Hematopoietic multipotent progenitor cell treated with erythropoietin and hydrocortisone succinate and interleukin-3 and kit ligand, for 6 days (in vitro differentiated cells): ENCODE measurements at regions not wholly inside any gene's neighbourhood (a gene's known extent, or its start where the extent isn't known, plus 50 kb on each side); places are given as distances from the start of the nearest gene placed in this dataset.

Experiments
- DNase-seq: peaks from one replicate; pipeline ENCODE4 v3.0.0-alpha.2; 2015

GRCh38 chr2:19776941-19777514 lies 124.8 kb downstream of the TTC32 start:
- no peak for DNase-seq

DNA sequence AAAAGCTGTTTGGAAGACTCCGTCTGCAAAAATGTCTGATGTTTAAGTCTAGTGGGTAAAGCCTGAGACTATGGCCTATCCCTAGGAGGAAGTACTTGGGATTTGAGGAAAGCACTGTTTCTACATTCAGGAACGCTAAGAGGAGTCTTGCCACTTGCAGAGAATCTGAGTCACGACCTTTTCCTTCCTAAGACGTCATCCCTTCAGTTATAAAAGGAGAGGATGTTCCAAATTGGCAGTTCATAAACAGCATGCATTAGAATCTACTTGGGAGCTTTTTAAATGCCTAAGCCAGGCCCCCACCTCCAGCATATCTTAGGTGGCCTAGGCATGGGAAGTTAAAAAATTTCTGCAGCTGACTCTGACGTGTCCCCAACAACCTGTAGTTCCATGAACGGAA lies 125.9 kb downstream of the TTC32 start:
- no peak for DNase-seq

DNA sequence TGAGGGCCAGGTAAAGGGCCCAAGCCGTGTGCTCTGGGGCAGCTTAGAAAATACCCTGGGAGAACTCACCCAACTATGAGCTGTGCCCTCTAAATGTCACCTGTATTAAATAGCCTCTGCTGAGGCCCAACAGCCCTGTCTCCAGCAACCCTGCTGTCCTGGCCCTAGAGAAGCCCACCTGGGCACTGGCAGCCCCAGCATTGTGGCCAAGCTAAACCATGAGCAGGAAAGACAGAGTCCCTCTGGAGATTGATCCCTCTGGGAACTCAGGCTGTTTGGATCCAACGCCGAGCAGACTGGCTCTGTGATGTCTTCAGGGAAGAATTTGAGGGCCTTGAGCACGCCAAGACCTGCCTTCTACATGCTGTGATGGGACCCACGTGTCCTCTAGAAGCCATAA lies 126.5 kb downstream of the TTC32 start:
- no peak for DNase-seq

- DNase-seq, result no peak
These were observed 127.0 kb downstream of the TTC32 start for GRCh38 chr2:19774805-19775176.

- no peak for DNase-seq
These were observed 128.8 kb downstream of the TTC32 start for GRCh38 chr2:19772981-19773380.

- peak; percentile 33 for DNase-seq
These were observed 132.3 kb downstream of the TTC32 start for GRCh38 chr2:19769513-19769912.

DNA sequence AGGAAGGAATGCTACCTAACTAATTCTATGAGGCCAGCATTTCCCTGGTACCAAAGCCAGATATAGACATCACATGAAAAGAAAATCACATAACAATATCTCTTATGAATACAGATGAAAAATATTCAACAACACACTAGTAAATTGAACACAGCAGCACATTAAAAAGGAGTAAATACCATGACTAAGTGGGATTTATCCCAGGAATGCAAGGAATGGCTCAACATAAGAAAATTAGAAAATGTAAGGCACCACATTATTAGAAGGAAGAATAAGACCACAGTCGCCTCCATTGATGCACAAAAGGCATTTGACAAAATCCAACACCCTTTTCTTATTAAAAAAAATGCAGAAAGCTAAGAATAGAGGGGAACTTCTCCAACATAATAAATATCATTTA lies 133.9 kb downstream of the TTC32 start:
- DNase-seq, result no peak

DNA sequence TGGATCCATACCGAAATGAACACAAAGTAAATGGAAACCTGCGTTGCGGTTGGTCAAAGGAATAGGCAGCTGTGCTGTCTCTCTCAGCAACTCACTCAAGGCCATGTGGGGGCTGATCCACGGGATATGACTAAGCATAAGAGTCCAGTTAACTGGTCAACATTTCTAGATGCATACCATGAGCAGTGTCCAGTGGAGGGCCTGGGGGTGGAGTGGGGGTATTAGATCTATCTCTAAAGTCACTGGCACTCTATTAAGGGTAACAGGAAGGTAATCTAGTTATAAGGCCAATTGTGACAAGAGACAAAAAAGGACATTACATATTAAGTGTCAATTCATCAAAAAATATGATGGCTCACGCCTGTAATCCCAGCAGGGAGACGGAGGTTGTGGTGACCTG lies 136.8 kb downstream of the TTC32 start:
- no peak for DNase-seq

GRCh38 chr2:19763731-19764130 lies 138.1 kb downstream of the TTC32 start:
- DNase-seq, result no peak

DNA sequence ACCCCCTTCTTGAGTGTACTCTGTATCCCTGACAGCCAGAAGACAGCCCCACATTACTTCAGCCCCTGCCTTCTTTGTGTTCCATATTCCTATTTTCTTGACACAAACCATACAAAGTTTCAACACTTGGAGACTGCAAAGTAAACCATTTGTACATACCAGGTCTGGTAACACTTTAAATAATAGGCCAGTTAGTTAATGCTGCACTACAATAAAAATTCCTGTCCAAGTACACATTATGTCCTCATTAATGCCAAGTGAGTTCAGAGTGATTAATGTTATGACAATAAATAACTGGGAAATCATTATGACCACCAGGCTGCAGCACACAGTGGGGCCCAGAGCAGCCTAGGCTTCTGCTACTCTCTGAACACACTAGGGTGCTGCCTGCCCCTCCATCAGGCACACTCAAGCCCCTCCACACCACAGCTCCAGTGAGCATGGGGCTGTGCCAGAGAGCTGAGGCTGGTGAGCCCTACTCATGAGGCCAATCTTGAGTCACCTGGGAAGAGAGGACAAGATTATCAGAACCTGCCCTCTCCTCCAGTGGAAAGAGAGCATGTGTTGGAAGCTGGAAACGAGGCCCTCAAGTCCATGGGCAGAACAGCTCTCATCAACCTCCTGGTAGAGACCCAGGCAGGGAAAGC lies 138.7 kb downstream of the TTC32 start:
- no peak for DNase-seq

DNA sequence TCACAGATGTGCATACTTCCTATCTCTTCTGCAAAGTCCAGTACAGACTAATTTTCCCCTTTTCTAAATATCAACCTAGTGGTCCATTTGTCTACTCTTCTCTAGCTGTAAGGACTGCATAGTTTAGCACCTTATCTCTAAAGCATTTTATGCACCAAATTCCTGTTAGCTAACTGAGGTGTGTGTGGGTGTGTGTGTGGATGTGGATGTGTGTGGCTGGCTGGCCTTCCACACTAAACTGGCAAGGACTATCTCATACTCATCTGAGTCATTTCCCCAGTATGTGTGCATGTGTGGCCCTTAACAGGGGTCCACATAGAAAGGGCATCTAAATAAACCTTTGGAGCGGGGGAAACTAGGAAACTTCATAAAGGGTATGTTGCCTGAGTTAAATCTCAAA lies 139.6 kb downstream of the TTC32 start:
- no peak for DNase-seq

- DNase-seq, result no peak
These were observed 141.9 kb downstream of the TTC32 start for GRCh38 chr2:19759880-19760279.

DNA sequence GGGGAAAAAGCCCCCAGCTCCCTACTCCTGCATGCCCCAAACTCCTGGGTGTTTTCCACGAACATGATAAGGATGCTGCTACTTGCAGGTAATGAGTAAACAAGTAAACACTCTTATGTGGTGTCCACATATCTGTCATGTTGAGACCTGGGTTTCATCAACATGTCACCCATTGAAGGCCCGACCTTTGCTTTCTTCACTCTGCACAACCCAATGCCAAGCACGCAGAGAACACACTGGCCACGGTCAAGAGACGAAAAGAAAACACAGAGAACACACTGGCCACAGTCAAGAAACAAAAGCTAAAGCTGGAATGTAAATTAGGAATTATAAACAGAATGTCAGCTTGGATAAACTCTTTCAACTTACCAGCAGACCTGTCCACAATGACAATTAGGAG lies 143.1 kb downstream of the TTC32 start:
- DNase-seq, result no peak

DNA sequence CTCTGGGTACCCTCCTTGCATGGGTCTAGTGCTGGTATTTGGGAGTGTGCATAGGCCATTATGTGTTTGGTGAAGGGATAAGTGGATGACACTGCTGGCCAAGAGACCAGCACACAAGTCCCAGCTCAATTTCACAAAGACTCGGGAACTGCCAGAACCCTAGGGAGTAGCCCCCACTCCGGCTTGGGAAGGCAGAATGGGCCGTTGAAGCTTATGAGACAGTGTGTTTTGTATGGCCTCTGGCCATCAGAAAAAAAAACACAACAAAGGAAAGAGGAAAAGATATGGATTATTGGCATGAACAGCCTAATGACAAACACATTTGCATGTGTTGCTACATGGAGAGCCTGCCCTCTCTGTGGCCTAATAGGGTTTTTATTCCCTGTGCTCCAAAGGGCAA lies 144.2 kb downstream of the TTC32 start:
- no peak for DNase-seq

DNA sequence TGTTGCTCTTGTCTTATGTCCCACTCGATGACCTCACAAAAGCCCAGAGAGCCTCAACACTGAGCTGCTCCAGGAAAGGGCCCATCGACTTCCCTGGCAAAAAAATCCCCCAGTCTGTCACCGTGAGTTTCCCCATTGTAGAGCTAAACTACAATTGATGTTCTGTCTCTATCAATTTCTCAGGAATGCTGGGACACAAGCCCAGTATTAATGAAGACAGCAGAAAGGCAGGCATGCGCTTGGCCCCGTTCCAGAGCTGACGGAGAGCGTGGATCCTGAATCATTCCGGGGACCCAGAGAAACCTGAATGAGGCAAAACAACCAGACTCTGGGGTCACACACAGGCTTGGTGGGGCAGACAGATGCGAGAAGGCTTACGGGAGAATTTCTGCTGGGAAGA lies 146.9 kb downstream of the TTC32 start:
- DNase-seq, result no peak

GRCh38 chr2:19753818-19754217 lies 148.0 kb downstream of the TTC32 start:
- DNase-seq, result no peak

GRCh38 chr2:19753314-19753713 lies 148.5 kb downstream of the TTC32 start:
- no peak for DNase-seq

GRCh38 chr2:19752500-19752899 lies 149.3 kb downstream of the TTC32 start:
- DNase-seq, result no peak

DNA sequence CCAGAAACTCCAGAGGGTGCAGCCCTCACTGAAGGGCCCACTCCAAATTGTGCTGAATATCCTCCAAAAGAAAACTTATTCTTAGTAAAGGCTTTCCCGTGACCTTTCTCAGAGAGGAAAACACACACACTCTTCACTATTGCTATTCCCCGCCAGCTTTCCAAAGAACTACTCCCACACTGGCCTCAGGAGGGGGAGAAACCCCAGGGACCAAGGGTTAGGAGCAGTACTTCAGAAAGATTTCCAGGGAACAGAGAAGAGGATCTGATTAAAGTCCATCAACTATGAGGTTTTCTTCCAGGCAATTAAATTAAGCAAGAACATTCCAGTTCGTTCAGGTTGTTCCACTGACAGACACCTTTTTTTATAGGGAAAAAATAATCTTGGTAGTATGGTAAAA lies 150.2 kb downstream of the TTC32 start:
- no peak for DNase-seq

DNA sequence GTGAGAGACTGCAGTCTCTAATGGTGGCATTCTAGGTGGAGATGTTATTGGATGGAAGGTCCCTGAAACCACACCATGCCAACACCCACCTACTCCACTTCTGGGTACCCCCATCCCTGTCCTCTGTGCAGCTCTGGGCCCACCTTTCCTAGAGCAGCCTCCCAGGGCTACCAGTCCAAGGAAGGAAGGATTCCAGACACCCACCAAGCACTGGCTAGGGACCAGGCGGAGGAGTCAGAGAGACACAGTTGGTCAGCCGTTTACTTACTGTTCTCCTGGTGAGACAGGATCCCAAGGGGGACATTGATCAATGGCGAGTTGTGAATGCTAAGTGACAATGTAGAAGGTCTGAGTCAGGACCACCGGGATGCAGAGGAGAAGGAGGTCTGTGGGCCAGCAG lies 151.6 kb downstream of the TTC32 start:
- no peak for DNase-seq

DNA sequence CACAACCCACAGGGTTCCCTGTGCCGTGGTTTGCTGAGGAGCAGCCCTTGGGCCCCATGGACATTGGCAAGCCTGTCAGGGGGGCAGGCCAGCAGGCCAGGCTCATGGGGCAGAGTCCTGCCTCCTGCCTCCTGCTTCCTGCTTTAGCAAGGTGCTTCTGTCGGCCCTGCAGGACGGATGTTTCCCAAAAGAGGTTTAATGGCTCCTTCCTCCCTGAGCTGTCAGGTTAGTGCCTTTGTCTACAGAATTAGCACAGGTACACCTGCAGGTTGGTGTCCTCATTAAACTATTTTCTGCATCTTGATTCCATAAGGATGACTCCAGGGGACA lies 152.3 kb downstream of the TTC32 start:
- DNase-seq, result no peak

DNA sequence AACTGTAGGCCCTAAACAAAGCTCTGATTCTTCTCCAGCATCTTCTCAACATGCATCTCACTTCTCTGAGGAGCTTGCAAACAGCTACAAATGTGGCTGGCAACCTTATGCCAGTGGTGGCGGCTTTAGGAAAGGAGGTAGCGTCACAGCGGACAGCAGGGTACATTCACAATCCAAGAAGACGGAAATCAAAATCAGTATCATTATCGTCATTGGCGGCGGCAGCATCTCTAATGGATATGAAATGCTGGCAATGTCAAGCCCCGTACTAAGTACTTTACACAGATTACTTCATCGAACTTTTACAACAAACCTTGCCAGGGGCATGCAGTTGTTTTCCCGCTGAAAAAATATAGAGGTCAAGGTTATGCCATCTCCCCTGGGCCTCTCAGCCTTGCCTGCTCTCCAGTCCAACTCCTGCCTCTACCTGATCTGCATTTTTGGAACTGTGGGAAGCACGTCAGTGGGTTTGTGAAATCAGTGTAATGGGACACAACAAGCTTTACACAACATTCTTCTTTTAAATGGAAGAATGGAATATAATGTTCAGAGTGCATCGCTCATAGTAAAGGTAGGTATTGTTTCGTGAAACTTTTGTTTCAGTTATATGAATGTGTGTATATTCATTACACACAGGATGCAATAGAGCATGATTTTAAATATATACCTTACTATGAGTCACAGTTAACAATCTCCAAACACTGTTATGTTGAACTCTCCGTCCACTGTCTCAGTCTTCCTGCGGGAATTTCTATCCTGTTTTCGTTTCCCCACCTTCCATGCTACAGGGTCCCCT lies 152.9 kb downstream of the TTC32 start:
- DNase-seq, result no peak

DNA sequence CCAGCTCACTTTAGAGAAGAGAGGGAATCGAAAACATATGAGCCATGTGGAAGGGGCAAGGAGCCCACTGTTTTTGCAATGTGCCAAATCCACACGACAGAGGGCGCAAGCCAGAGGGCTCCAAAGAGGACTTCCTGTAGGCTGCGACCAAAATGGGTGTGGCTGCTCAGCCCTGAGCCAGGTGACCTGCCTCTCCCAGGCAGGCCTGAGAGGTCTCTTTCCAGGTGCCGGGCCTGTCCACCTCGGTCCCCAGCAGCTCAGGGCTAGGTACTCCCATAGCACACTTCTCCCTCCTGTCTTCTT lies 153.8 kb downstream of the TTC32 start:
- DNase-seq, result no peak

DNA sequence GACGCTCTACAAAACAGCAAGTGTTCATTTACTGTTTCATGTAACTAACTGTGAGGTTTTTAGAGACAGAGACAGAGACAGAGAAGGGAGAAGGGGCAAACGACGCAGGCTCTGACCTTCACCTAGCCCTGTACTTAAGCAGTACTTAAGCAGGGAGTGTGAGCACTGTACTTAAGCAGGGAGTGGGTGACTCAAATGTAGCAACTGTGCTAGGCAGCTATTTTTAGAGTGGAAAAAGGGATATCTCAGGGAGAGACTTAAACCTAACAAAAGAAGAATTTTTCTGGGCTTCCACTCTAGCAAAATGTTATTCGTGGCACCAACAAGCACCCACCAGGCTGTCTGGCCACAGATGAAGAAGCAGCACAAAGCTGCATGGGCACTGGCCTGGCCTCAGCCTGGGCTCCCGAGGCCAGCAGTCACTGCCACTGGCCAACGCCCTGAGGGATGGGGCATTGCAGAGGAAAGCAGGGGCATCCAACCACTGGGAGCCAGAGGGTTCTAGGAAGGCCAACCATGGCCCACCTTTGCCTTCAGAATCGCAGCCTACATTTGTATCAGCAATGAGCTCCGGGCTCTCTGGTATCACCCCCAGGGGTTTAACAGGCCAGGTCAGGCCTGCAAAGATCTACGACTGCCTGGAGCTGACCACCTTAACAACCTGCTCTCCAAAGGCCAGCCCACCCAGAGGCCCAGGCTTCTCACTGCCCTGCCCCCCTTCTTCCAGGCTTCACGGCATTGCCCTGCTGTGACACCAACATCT lies 154.3 kb downstream of the TTC32 start:
- DNase-seq, result no peak
